Spleen (tissue), 7 donors: ENCODE measurements at regions not wholly inside any gene's neighbourhood (a gene's known extent, or its start where the extent isn't known, plus 50 kb on each side); places are given as distances from the start of the nearest gene placed in this dataset.

ENCODE experiments used
- CTCF ChIP-seq, 11 experiments: fragments of 200-600 bp in 7 of 11; fragments of 450-650 bp in 4 of 11; sonication (generic) in 4 of 11; IDR thresholded peaks in 8 of 11; conservative IDR thresholded peaks in 3 of 11; 1 replicate in 7 of 11; 2 replicates in 4 of 11; pipeline versions ENCODE4 v1.4.0 to v1.8.0; 2016 to 2021; ENCODE audit warnings: antibody characterized with exemption in 11 of 11, inconsistent platforms in 4 of 11, mild to moderate bottlenecking in 1 of 11
- POLR2A ChIP-seq, 3 donors: fragments of 450-650 bp; IDR thresholded peaks; one replicate each; pipeline ENCODE4 v1.5.1; 2017; ENCODE audit warnings: antibody characterized with exemption in 3 of 3, mild to moderate bottlenecking in 1 of 3
- POLR2AphosphoS5 ChIP-seq, 3 donors: sonication (generic); formaldehyde crosslinking; IDR thresholded peaks; one replicate each; pipeline ENCODE4 v1.5.1; 2017; ENCODE audit warnings: antibody characterized with exemption in 3 of 3
- donor health status: DM: no; HTN: no; CAD: no; lungs with moderate emphysema.
- donor health status: DM: no; HTN: no; CAD: no.
- donor health status: DM: no; HTN: no; CAD: no.

GRCh38 chr11:28571371-28571770 lies 463.2 kb downstream of the METTL15 start:
- no peak for TF ChIP-seq CTCF (IDR thresholded peaks at IDR 0.05 in 8 of 11, conservative IDR thresholded peaks at IDR 0.05 in 3 of 11)
- TF ChIP-seq POLR2AphosphoS5 (IDR thresholded peaks at IDR 0.05) = no peak
- no peak for TF ChIP-seq POLR2A (IDR thresholded peaks at IDR 0.05)
